B cell (primary cell): ENCODE measurements at regions not wholly inside any gene's neighbourhood (a gene's known extent, or its start where the extent isn't known, plus 50 kb on each side); places are given as distances from the start of the nearest gene placed in this dataset.

Source experiments
- EZH2 ChIP-seq: IDR thresholded peaks from 2 replicates; pipeline ENCODE4 v1.6.1; 2012; ENCODE audit warnings: borderline replicate concordance, low read depth, mild to moderate bottlenecking, moderate library complexity, low read length; ENCODE audit not compliant: insufficient read depth, poor library complexity, severe bottlenecking
- TF ChIP-seq, protein P1 (sequence below): fragments of 200-600 bp; IDR thresholded peaks from one replicate; pipeline ENCODE4 v1.8.0; 2022; ENCODE audit warnings: antibody characterized with exemption, mild to moderate bottlenecking

- TF ChIP-seq EZH2, result no peak
- TF ChIP-seq, protein P1, sequence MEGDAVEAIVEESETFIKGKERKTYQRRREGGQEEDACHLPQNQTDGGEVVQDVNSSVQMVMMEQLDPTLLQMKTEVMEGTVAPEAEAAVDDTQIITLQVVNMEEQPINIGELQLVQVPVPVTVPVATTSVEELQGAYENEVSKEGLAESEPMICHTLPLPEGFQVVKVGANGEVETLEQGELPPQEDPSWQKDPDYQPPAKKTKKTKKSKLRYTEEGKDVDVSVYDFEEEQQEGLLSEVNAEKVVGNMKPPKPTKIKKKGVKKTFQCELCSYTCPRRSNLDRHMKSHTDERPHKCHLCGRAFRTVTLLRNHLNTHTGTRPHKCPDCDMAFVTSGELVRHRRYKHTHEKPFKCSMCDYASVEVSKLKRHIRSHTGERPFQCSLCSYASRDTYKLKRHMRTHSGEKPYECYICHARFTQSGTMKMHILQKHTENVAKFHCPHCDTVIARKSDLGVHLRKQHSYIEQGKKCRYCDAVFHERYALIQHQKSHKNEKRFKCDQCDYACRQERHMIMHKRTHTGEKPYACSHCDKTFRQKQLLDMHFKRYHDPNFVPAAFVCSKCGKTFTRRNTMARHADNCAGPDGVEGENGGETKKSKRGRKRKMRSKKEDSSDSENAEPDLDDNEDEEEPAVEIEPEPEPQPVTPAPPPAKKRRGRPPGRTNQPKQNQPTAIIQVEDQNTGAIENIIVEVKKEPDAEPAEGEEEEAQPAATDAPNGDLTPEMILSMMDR, result no peak
These were observed 355.1 kb upstream of the MON1B start for GRCh38 chr16:76835779-76836300.
